H1 (cell line): ENCODE measurements at regions not wholly inside any gene's neighbourhood (a gene's known extent, or its start where the extent isn't known, plus 50 kb on each side); places are given as distances from the start of the nearest gene placed in this dataset.

Experiments
- CTCF ChIA-PET: fragments of 300-600 bp; sonication (Branson Sonifier 250); formaldehyde crosslinking; loops from one replicate; lab custom pipeline; 2021; ENCODE audit not compliant: partially characterized antibody; lab: Charles Lee
- POLR2A ChIA-PET: fragments of 300-600 bp; sonication (Branson Sonifier 250); formaldehyde crosslinking; loops from one replicate; lab custom pipeline; 2021; ENCODE audit warnings: inconsistent platforms; ENCODE audit not compliant: partially characterized antibody; lab: Charles Lee
- DNase-seq, 2 experiments: peaks; one replicate each; pipeline versions ENCODE4 v3.0.0 to v3.0.0-alpha.2; 2010 to 2022; ENCODE audit warnings: low spot score in 2 of 2, low read depth in 1 of 2, mixed read lengths in 1 of 2
- FAIRE-seq: peaks from 2 replicates; lab custom pipeline; 2011; peaks lifted over from hg19 to GRCh38; lab: Jason Lieb, UNC
- H2AFZ ChIP-seq: 2 replicates; pipeline ENCODE4 v1.8.1; 2012; ENCODE audit warnings: low read length, inconsistent platforms
- H2AK5ac ChIP-seq: 2 replicates; pipeline ENCODE4 v1.6.1; 2013; ENCODE audit warnings: low read depth, low read length
- H2BK120ac ChIP-seq: replicated peaks from 2 replicates; pipeline ENCODE3; 2013; ENCODE audit warnings: low read depth, low read length, inconsistent platforms
- H2BK12ac ChIP-seq: 2 replicates; pipeline ENCODE4 v1.6.1; 2013; ENCODE audit warnings: low read depth, low read length
- H2BK15ac ChIP-seq: 2 replicates; pipeline ENCODE4 v1.6.1; 2013; ENCODE audit warnings: low read length
- H2BK20ac ChIP-seq: 2 replicates; pipeline ENCODE4 v1.6.1; 2013; ENCODE audit warnings: low read length
- H2BK5ac ChIP-seq: 2 replicates; pipeline ENCODE4 v1.6.1; 2013; ENCODE audit warnings: low read depth, low read length
- H3K14ac ChIP-seq: 2 replicates; pipeline ENCODE4 v1.6.1; 2013; ENCODE audit warnings: inconsistent platforms; ENCODE audit not compliant: insufficient read length
- H3K18ac ChIP-seq: 2 replicates; pipeline ENCODE4 v1.6.1; 2013; ENCODE audit warnings: low read length; ENCODE audit errors: extremely low read depth
- H3K23ac ChIP-seq: 2 replicates; pipeline ENCODE4 v1.6.1; 2013; ENCODE audit warnings: inconsistent platforms; ENCODE audit not compliant: insufficient read length
- H3K23me2 ChIP-seq: 2 replicates; pipeline ENCODE4 v1.6.1; 2013; ENCODE audit warnings: low read depth, low read length
- H3K27ac ChIP-seq: 2 replicates; pipeline ENCODE4 v1.6.1; 2011; ENCODE audit warnings: low read depth, low read length, inconsistent platforms
- H3K27me3 ChIP-seq, 4 experiments: replicated peaks in 1 of 4; 1 replicate in 1 of 4; 2 replicates in 3 of 4; pipeline versions ENCODE4 v1.6.1 to v1.8.1; 2011 to 2013; ENCODE audit warnings: low read length in 3 of 4, mild to moderate bottlenecking in 3 of 4, inconsistent platforms in 2 of 4, mixed read lengths in 2 of 4, moderate library complexity in 1 of 4; ENCODE audit not compliant: control insufficient read depth in 3 of 4, insufficient read depth in 3 of 4; ENCODE audit errors: extremely low read depth in 1 of 4
- H3K36me3 ChIP-seq, 4 experiments: 2 replicates each; pipeline versions ENCODE4 v1.6.1 to v1.8.1; 2011 to 2013; ENCODE audit warnings: mild to moderate bottlenecking in 4 of 4, low read length in 3 of 4, moderate library complexity in 2 of 4, control low read depth in 1 of 4, inconsistent platforms in 1 of 4; ENCODE audit not compliant: insufficient read depth in 4 of 4, control insufficient read depth in 2 of 4
- H3K4ac ChIP-seq: replicated peaks from 2 replicates; pipeline ENCODE3; 2013; ENCODE audit warnings: low read length, low read depth, mixed read lengths, inconsistent platforms; ENCODE audit not compliant: insufficient read length
- H3K4me1 ChIP-seq, 4 experiments: replicated peaks in 1 of 4; 1 replicate in 1 of 4; 2 replicates in 3 of 4; pipeline versions ENCODE4 v1.6.1 to v1.8.1; 2011 to 2013; ENCODE audit warnings: low read length in 3 of 4, inconsistent platforms in 2 of 4, mixed read lengths in 1 of 4; ENCODE audit not compliant: insufficient read depth in 4 of 4, control insufficient read depth in 3 of 4
- H3K4me2 ChIP-seq, 2 experiments: 2 replicates each; pipeline versions ENCODE4 v1.6.1 to v1.8.1; 2011 to 2013; ENCODE audit warnings: low read depth in 2 of 2, low read length in 2 of 2, control low read depth in 1 of 2, inconsistent platforms in 1 of 2, mild to moderate bottlenecking in 1 of 2; ENCODE audit not compliant: insufficient read depth in 1 of 2
- H3K4me3 ChIP-seq, 4 experiments: fragments of 200-600, 300-600 bp in 1 of 4; sonication (generic), shearing (Covaris generic), sonication (Bioruptor Twin) in 1 of 4; 2 replicates each; pipeline versions ENCODE4 v1.5.1 to v1.8.1; 2011 to 2016; ENCODE audit warnings: low read length in 4 of 4, low read depth in 3 of 4, control low read depth in 2 of 4, inconsistent platforms in 2 of 4, mild to moderate bottlenecking in 2 of 4, mixed read lengths in 1 of 4, moderate library complexity in 1 of 4; ENCODE audit not compliant: insufficient read depth in 2 of 4; ENCODE audit errors: extremely low read depth in 1 of 4
- H3K56ac ChIP-seq: replicated peaks from 2 replicates; pipeline ENCODE3; 2013; ENCODE audit warnings: low read depth, mild to moderate bottlenecking, mixed read lengths, low read length, inconsistent platforms; ENCODE audit not compliant: insufficient read length
- H3K79me1 ChIP-seq: 2 replicates; pipeline ENCODE4 v1.6.1; 2013; ENCODE audit warnings: low read depth, low read length, control low read depth
- H3K79me2 ChIP-seq, 2 experiments: 2 replicates each; pipeline versions ENCODE4 v1.6.1 to v1.8.1; 2012 to 2013; ENCODE audit warnings: low read length in 2 of 2, mild to moderate bottlenecking in 2 of 2, inconsistent platforms in 1 of 2; ENCODE audit not compliant: insufficient read depth in 2 of 2, control insufficient read depth in 1 of 2
- H3K9ac ChIP-seq, 4 experiments: replicated peaks in 1 of 4; 1 replicate in 1 of 4; 2 replicates in 3 of 4; pipeline versions ENCODE4 v1.6.1 to v1.8.1; 2011 to 2013; ENCODE audit warnings: low read depth in 3 of 4, low read length in 3 of 4, control low read depth in 2 of 4, mild to moderate bottlenecking in 2 of 4, moderate library complexity in 2 of 4, inconsistent platforms in 1 of 4; ENCODE audit errors: extremely low read depth in 1 of 4
- H3K9me3 ChIP-seq, 2 experiments: 2 replicates each; pipeline versions ENCODE4 v1.6.1 to v1.8.1; 2012 to 2013; ENCODE audit warnings: mild to moderate bottlenecking in 2 of 2, moderate library complexity in 2 of 2, control low read depth in 1 of 2, inconsistent platforms in 1 of 2, low read depth in 1 of 2, low read length in 1 of 2, mixed read lengths in 1 of 2; ENCODE audit not compliant: insufficient read depth in 2 of 2
- H4K20me1 ChIP-seq, 2 experiments: replicated peaks in 1 of 2; 2 replicates each; pipeline versions ENCODE3 to v1.8.1; 2011 to 2013; ENCODE audit warnings: inconsistent platforms in 2 of 2, low read length in 2 of 2, mild to moderate bottlenecking in 1 of 2; ENCODE audit not compliant: insufficient read depth in 2 of 2, control insufficient read depth in 1 of 2
- H4K5ac ChIP-seq: 2 replicates; pipeline ENCODE4 v1.6.1; 2013; ENCODE audit warnings: low read length, low read depth, mixed read lengths, inconsistent platforms; ENCODE audit not compliant: insufficient read length
- H4K8ac ChIP-seq: 2 replicates; pipeline ENCODE4 v1.8.0; 2013; ENCODE audit warnings: mild to moderate bottlenecking, moderate library complexity, low read length, inconsistent platforms; ENCODE audit not compliant: insufficient read depth; ENCODE audit errors: extremely low read depth
- H4K91ac ChIP-seq: replicated peaks from 2 replicates; pipeline ENCODE3; 2013; ENCODE audit warnings: low read length, mixed read lengths, inconsistent platforms; ENCODE audit not compliant: insufficient read length
- NRF1 ChIP-seq: IDR thresholded peaks from 2 replicates; pipeline ENCODE4 v1.6.1; 2011; ENCODE audit warnings: mild to moderate bottlenecking, low read depth, low read length, improper control_type of control experiment
- WGBS, 2 experiments: shearing (Covaris generic) in 1 of 2; methylation state at CpG; one replicate each; pipeline versions ENCODE4 v1.1.6 to v1.1.7; 2013 to 2015; ENCODE audit warnings: low lambda C conversion rate in 2 of 2, mixed read lengths in 2 of 2, inconsistent platforms in 1 of 2, low coverage in 1 of 2, missing lambda C conversion rate in 1 of 2; ENCODE audit not compliant: insufficient replicate concordance in 2 of 2, insufficient coverage in 1 of 2, insufficient read length in 1 of 2; ENCODE audit errors: extremely low coverage in 1 of 2, missing lambda C conversion rate in 1 of 2; 5-methylcytosine and 5-hydroxymethylcytosine counted together

DNA sequence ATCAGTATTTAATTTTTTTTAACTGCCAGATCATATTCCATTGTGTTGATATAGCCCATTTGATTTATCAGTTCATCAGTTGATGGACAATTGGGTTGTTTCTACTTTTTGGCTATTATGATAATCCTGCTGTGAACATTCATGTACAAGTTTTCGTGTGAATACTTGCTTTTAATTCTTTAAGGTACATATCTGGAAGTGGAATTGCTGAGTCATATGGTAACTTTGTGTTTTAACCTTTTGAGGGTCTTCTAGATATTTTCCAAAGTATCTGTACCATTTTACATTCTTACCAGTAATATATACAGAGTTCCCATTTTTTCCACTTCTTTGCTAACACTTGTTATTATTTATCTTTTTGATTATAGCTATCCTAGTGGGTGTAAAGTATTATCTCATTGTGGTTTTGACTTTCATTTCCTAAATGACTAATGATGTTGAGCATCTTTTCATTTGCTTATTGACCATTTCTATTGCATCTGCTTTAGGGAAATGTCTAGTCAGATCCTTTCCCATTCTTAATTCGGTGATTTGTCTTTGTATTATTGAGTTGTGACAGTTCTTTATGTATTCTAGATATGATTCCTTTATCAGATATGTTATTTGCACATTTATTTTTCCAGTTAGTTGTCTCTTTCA is 75.2 kb upstream of the NUDT6 start:
- Histone ChIP-seq H3K23me2 (no peaks in the 10 kb centered on the region; the same call in 1 of the 2 replicates), H3K79me1 (no peaks in the 10 kb centered on the region), H3K4me1 (no peaks in the 10 kb centered on the region), H2AK5ac (no peak overlapping the region), H3K27me3 (no peaks in the 10 kb centered on the region), H4K8ac (no peak overlapping the region), H3K4me2 (no peak overlapping the region), H4K5ac (no peak overlapping the region), H3K36me3 (no peaks in the 10 kb centered on the region), H4K20me1 (no peaks in the 10 kb centered on the region), H3K79me2 (no peaks in the 10 kb centered on the region), H2BK12ac (no peak overlapping the region), H3K9me3 (no peaks in the 10 kb centered on the region), H3K56ac (no peak overlapping the region), H3K23ac (no peak overlapping the region), H2BK15ac (no peak overlapping the region), H3K4me3 (no peak overlapping the region), H3K27ac (no peak overlapping the region), H2BK120ac (no peak overlapping the region), H4K91ac (no peak overlapping the region), H3K14ac (no peak overlapping the region), H3K4ac (no peak overlapping the region), H2BK20ac (no peak overlapping the region), H2BK5ac (no peak overlapping the region), H2AFZ (no peak overlapping the region), H3K9ac (no peak overlapping the region), H3K18ac (no peak overlapping the region)
- DNase-seq = no peak
- CTCF ChIA-PET = no interaction called here
- WGBS, 2 experiments = 89% methylated on average over 2 of the region's 2 CpGs; no CpG with 5 or more reads in 1 of the 2 experiments
- FAIRE-seq = no peak
- POLR2A ChIA-PET = no interaction called here
- no peak for TF ChIP-seq NRF1
